GM23248 (cell line): ENCODE measurements at regions not wholly inside any gene's neighbourhood (a gene's known extent, or its start where the extent isn't known, plus 50 kb on each side); places are given as distances from the start of the nearest gene placed in this dataset.

Experiments used
- DNase-seq: peaks from one replicate; pipeline ENCODE4 v3.0.0-alpha.2; 2015
- H2AFZ ChIP-seq: fragments of 200-600 bp; sonication (generic); 2 replicates; pipeline ENCODE4 v1.6.1; 2016; ENCODE audit warnings: antibody characterized with exemption
- H3F3A ChIP-seq: fragments of 200-600 bp; sonication (generic); 2 replicates; pipeline ENCODE4 v1.6.1; 2016; ENCODE audit warnings: mild to moderate bottlenecking, antibody characterized with exemption, mixed run types; ENCODE audit not compliant: insufficient read depth
- H3K27ac ChIP-seq: fragments of 200-600 bp; sonication (generic); 2 replicates; pipeline ENCODE4 v1.5.1; 2016; ENCODE audit warnings: mild to moderate bottlenecking
- H3K27me3 ChIP-seq: fragments of 200-600 bp; sonication (generic); replicated peaks from 2 replicates; pipeline ENCODE4 v1.6.1; 2016; ENCODE audit warnings: mild to moderate bottlenecking; ENCODE audit not compliant: insufficient read depth
- H3K36me3 ChIP-seq: fragments of 200-600 bp; sonication (generic); 2 replicates; pipeline ENCODE4 v1.6.1; 2016; ENCODE audit warnings: low read depth, mild to moderate bottlenecking
- H3K4me1 ChIP-seq: fragments of 200-600 bp; sonication (generic); 2 replicates; pipeline ENCODE4 v1.6.1; 2016; ENCODE audit warnings: mild to moderate bottlenecking; ENCODE audit not compliant: insufficient read depth
- H3K4me2 ChIP-seq: fragments of 200-600 bp; sonication (generic); one replicate; pipeline ENCODE4 v1.6.1; 2016; ENCODE audit warnings: mild to moderate bottlenecking; ENCODE audit not compliant: unreplicated experiment
- H3K4me3 ChIP-seq: fragments of 200-600 bp; sonication (generic); 2 replicates; pipeline ENCODE4 v1.5.1; 2016; ENCODE audit warnings: mild to moderate bottlenecking
- H3K79me2 ChIP-seq: fragments of 200-600 bp; sonication (generic); 2 replicates; pipeline ENCODE4 v1.6.1; 2016; ENCODE audit warnings: mild to moderate bottlenecking; ENCODE audit not compliant: insufficient read depth
- H3K9ac ChIP-seq: fragments of 200-600 bp; sonication (generic); 2 replicates; pipeline ENCODE4 v1.6.1; 2016; ENCODE audit warnings: mild to moderate bottlenecking
- H3K9me2 ChIP-seq: fragments of 200-600 bp; sonication (generic); 2 replicates; pipeline ENCODE4 v1.6.1; 2016; ENCODE audit warnings: mixed run types, mild to moderate bottlenecking, moderate library complexity; ENCODE audit not compliant: insufficient read depth
- H3K9me3 ChIP-seq: fragments of 200-600 bp; sonication (generic); one replicate; pipeline ENCODE4 v1.6.1; 2017; ENCODE audit warnings: low read depth
- H4K20me1 ChIP-seq: fragments of 200-600 bp; sonication (generic); 2 replicates; pipeline ENCODE4 v1.6.0; 2016; ENCODE audit not compliant: insufficient read depth
- EZH2 ChIP-seq: fragments of 200-600 bp; sonication (generic); IDR thresholded peaks from 2 replicates; pipeline ENCODE4 v1.6.1; 2018; ENCODE audit warnings: antibody characterized with exemption, mild to moderate bottlenecking; ENCODE audit not compliant: insufficient read depth, poor library complexity, severe bottlenecking
- EZH2phosphoT487 ChIP-seq: fragments of 200-600 bp; sonication (generic); IDR thresholded peaks from 2 replicates; pipeline ENCODE4 v1.6.1; 2018; ENCODE audit warnings: antibody characterized with exemption, moderate library complexity, mild to moderate bottlenecking, low read depth; ENCODE audit not compliant: insufficient read depth
- WGBS, 2 experiments: methylation state at CpG; one replicate each; pipeline ENCODE4 v1.1.6; 2015 to 2017; ENCODE audit warnings: low lambda C conversion rate in 2 of 2, low coverage in 1 of 2; ENCODE audit errors: missing lambda C conversion rate in 2 of 2; 5-methylcytosine and 5-hydroxymethylcytosine counted together
- in situ Hi-C: fragments of 300-500 bp; cut with MboI; formaldehyde crosslinking; loops from 2 replicates; pipeline ENCODE4 v1.15.0; 2020

- Histone ChIP-seq H4K20me1 (no peaks in the 10 kb centered on the region), H2AFZ (no peak overlapping the region), H3K27ac (no peak overlapping the region), H3K79me2 (no peaks in the 10 kb centered on the region), H3K4me1 (no peaks in the 10 kb centered on the region), H3K9ac (no peak overlapping the region), H3K9me2 (no peaks in the 10 kb centered on the region), H3K4me3 (no peak overlapping the region), H3K4me2 (no peak overlapping the region), H3K9me3 (no peaks in the 10 kb centered on the region), H3K36me3 (0 out of 2 replicates have a peak, but pooled peaks cover 7% of the 10 kb centered on the region), H3K27me3 (no peaks in the 10 kb centered on the region), H3F3A (no peaks in the 10 kb centered on the region)
- TF ChIP-seq EZH2 (no peak), EZH2phosphoT487 (no peak)
- WGBS, 2 experiments: 42 to 45% methylated on average over 2 of the region's 2 CpGs
- in situ Hi-C loops: no loop called here
- DNase-seq: no peak
Observed at GRCh38 chr6:168981187-168981586, 272.5 kb downstream of the THBS2 start.

GRCh38 chr6:168979254-168979653 lies 274.4 kb downstream of the THBS2 start:
- in situ Hi-C loops: no loop called here
- DNase-seq: no peak
- Histone ChIP-seq H3K9ac (no peak overlapping the region), H3F3A (no peaks in the 10 kb centered on the region), H3K9me3 (no peaks in the 10 kb centered on the region), H3K36me3 (0 out of 2 replicates have a peak, but pooled peaks cover 7% of the 10 kb centered on the region), H3K4me3 (no peak overlapping the region), H3K4me1 (no peaks in the 10 kb centered on the region), H4K20me1 (no peaks in the 10 kb centered on the region), H3K27me3 (no peaks in the 10 kb centered on the region), H3K4me2 (no peak overlapping the region), H3K9me2 (no peaks in the 10 kb centered on the region), H2AFZ (no peak overlapping the region), H3K79me2 (no peaks in the 10 kb centered on the region), H3K27ac (no peak overlapping the region)
- TF ChIP-seq EZH2phosphoT487 (no peak), EZH2 (no peak)
- WGBS, 2 experiments: 57 to 60% methylated on average over 3 of the region's 3 CpGs

- Histone ChIP-seq H3K9me3 (no peaks in the 10 kb centered on the region), H3K79me2 (no peaks in the 10 kb centered on the region), H3K27me3 (no peaks in the 10 kb centered on the region), H4K20me1 (no peaks in the 10 kb centered on the region), H3K36me3 (no peaks in the 10 kb centered on the region), H3F3A (peaks cover 10% of the 10 kb centered on the region; the same call in 1 of the 2 replicates), H2AFZ (0 out of 2 replicates have a peak overlapping the region, but pooled peaks have one; percentile 24), H3K9me2 (no peaks in the 10 kb centered on the region), H3K27ac (no peak overlapping the region), H3K9ac (no peak overlapping the region), H3K4me3 (no peak overlapping the region), H3K4me2 (no peak overlapping the region), H3K4me1 (0 out of 2 replicates have a peak, but pooled peaks cover 4% of the 10 kb centered on the region)
- TF ChIP-seq EZH2: no peak
- no peak for TF ChIP-seq EZH2phosphoT487
- DNase-seq: no peak
- in situ Hi-C loops: loop anchor here (25.0 kb wide), 1 partner anchor 240 kb away; no protein-coding TSS in a partner anchor
- WGBS, 2 experiments: 30 to 32% methylated on average over 2 of the region's 2 CpGs
Observed at GRCh38 chr6:168972128-168972527, 281.5 kb downstream of the THBS2 start.

- Histone ChIP-seq H4K20me1 (no peaks in the 10 kb centered on the region), H3K9me2 (no peaks in the 10 kb centered on the region), H3K4me2 (no peak overlapping the region), H3K9ac (no peak overlapping the region), H3K4me1 (0 out of 2 replicates have a peak, but pooled peaks cover 4% of the 10 kb centered on the region), H3K27ac (no peak overlapping the region), H3K4me3 (no peak overlapping the region), H3K27me3 (no peaks in the 10 kb centered on the region), H3K36me3 (no peaks in the 10 kb centered on the region), H3K79me2 (no peaks in the 10 kb centered on the region), H2AFZ (0 out of 2 replicates have a peak overlapping the region, but pooled peaks have one; percentile 24), H3K9me3 (no peaks in the 10 kb centered on the region), H3F3A (peaks cover 10% of the 10 kb centered on the region; the same call in 1 of the 2 replicates)
- TF ChIP-seq EZH2phosphoT487: no peak
- TF ChIP-seq EZH2: no peak
- DNase-seq: no peak
- in situ Hi-C loops: loop anchor here (25.0 kb wide), 1 partner anchor 241 kb away; no protein-coding TSS in a partner anchor
- 59 to 62% methylated on average over 4 of the region's 4 CpGs for WGBS, 2 experiments
Observed at GRCh38 chr6:168971549-168971948, 282.1 kb downstream of the THBS2 start.
